Psoas muscle (tissue), 7 donors: ENCODE measurements at regions not wholly inside any gene's neighbourhood (a gene's known extent, or its start where the extent isn't known, plus 50 kb on each side); places are given as distances from the start of the nearest gene placed in this dataset.

ENCODE experiments used
- ATAC-seq, 4 donors: fragments of 200-7000 bp; cut with Tn5 transposase; one replicate each; pipeline ENCODE4 v1.9.1; 2020; ENCODE audit warnings: moderate library complexity in 3 of 4, mild to moderate bottlenecking in 2 of 4
- DNase-seq, 2 donors: peaks; one replicate each; pipeline ENCODE4 v3.0.0-alpha.2; 2020
- H3K27ac ChIP-seq: fragments of 200-600 bp; one replicate; pipeline ENCODE4 v1.8.0; 2022
- H3K27me3 ChIP-seq, 3 donors: fragments of 200-600 bp in 1 of 3; one replicate each; pipeline versions ENCODE4 v1.6.1 to v1.8.0; 2013 to 2022; ENCODE audit warnings: low read length in 2 of 3, mild to moderate bottlenecking in 2 of 3, moderate library complexity in 1 of 3; ENCODE audit not compliant: insufficient read depth in 3 of 3
- H3K36me3 ChIP-seq, 2 donors: fragments of 200-600 bp in 1 of 2; one replicate each; pipeline versions ENCODE4 v1.6.1 to v1.8.0; 2013 to 2022; ENCODE audit warnings: low read depth in 1 of 2, mild to moderate bottlenecking in 1 of 2, moderate library complexity in 1 of 2; ENCODE audit not compliant: insufficient read depth in 1 of 2
- H3K4me1 ChIP-seq: fragments of 200-600 bp; one replicate; pipeline ENCODE4 v1.8.0; 2022
- H3K4me3 ChIP-seq: fragments of 200-600 bp; one replicate; pipeline ENCODE4 v1.8.0; 2022; ENCODE audit warnings: mild to moderate bottlenecking
- H3K9me3 ChIP-seq: fragments of 200-600 bp; one replicate; pipeline ENCODE4 v1.8.0; 2022
- WGBS, 3 donors: extraction: QIAGEN DNeasy Blood & Tissue Kit; methylation state at CpG; one replicate each; pipeline versions ENCODE4 v1.1.6 to v1.1.7; 2013; 5-methylcytosine and 5-hydroxymethylcytosine counted together
- intact Hi-C, 2 donors: fragments of 100-400 bp; cut with DNase I; formaldehyde crosslinking; loops; one replicate each; pipeline versions ENCODE4 v1.11.0 to v1.14.2; 2022
- TF ChIP-seq, protein P1 (sequence below): fragments of 200-600 bp; IDR thresholded peaks from one replicate; pipeline ENCODE4 v1.8.0; 2022; ENCODE audit warnings: antibody characterized with exemption
- donor health status: healthy with polysubstance abuse.
- donor health status: DM: no; HTN: no; CAD: no; lungs with moderate emphysema.
- donor health status: Bipolar disorder and iron deficiency.
- donor health status: healthy.
- donor health status: DM: yes; HTN: yes; CAD: no.
- donor health status: DM: no; HTN: no; CAD: no.
- donor health status: DM: yes; HTN: yes; CAD: no.

GRCh38 chr18:77551055-77551454, 301.4 kb downstream of the GALR1 start:
- no peak for ATAC-seq
- WGBS, 3 donors, result 72 to 76% (median 76%) methylated on average over 3 of the region's 3 CpGs
- no peak for DNase-seq
- Histone ChIP-seq H3K27me3 (no peaks in the 10 kb centered on the region), H3K36me3 (no peaks in the 10 kb centered on the region), H3K4me3 (no peak overlapping the region), H3K4me1 (no peaks in the 10 kb centered on the region), H3K9me3 (no peaks in the 10 kb centered on the region), H3K27ac (no peak overlapping the region)
- intact Hi-C loops, result no loop called here
- TF ChIP-seq, protein P1, sequence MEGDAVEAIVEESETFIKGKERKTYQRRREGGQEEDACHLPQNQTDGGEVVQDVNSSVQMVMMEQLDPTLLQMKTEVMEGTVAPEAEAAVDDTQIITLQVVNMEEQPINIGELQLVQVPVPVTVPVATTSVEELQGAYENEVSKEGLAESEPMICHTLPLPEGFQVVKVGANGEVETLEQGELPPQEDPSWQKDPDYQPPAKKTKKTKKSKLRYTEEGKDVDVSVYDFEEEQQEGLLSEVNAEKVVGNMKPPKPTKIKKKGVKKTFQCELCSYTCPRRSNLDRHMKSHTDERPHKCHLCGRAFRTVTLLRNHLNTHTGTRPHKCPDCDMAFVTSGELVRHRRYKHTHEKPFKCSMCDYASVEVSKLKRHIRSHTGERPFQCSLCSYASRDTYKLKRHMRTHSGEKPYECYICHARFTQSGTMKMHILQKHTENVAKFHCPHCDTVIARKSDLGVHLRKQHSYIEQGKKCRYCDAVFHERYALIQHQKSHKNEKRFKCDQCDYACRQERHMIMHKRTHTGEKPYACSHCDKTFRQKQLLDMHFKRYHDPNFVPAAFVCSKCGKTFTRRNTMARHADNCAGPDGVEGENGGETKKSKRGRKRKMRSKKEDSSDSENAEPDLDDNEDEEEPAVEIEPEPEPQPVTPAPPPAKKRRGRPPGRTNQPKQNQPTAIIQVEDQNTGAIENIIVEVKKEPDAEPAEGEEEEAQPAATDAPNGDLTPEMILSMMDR, result no peak

DNA sequence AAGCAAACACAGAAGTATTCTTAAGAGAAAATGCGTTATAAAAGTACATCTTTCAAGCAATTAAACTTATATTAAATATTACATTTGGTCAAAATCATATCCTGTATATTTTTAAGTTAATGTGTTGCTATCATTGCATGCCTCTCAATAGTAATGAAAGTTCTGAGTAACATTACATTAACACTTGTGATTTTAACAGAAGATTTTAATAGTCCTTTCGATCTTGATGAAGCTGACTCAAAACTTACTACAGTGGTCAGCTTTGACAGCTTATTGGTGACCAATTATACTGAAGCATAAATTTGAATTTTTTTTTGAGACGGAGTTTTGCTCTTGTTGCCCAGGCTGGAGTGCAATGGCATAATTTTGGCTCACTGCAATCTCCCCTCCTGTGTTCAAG, 303.3 kb downstream of the GALR1 start:
- intact Hi-C loops, result no loop called here
- ATAC-seq, result no peak
- no peaks in the 10 kb centered on the region for H3K36me3 ChIP-seq
- H3K4me1 ChIP-seq, result no peaks in the 10 kb centered on the region
- no peak overlapping the region for H3K4me3 ChIP-seq
- DNase-seq, result no peak
- no peaks in the 10 kb centered on the region for H3K9me3 ChIP-seq
- WGBS, 3 donors, result 87 to 88% (median 88%) methylated on average over 3 of the region's 3 CpGs
- TF ChIP-seq, protein P1, result no peak
- H3K27ac ChIP-seq, result no peak overlapping the region
- no peaks in the 10 kb centered on the region for H3K27me3 ChIP-seq

DNA sequence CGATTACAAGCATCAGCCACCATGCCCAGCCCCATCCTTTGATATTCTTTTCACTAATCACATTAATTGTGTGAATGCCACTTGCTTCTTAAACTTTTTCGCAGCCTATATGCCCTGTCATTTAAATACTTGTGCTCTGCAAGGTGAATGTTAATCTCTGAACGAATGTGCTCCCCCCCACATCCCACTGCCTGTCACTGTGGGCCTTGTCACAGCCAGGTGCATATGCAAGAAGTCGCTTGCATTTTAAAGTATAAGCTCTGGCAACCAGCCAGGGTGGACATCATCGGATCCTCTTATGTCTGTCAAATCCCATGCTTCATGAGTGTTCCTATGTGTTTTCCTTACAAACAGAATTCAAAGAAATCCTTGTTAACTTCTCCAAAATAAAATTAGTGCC, 304.4 kb downstream of the GALR1 start:
- DNase-seq (no peak), ATAC-seq (no peak)
- H3K4me3 ChIP-seq, result no peak overlapping the region
- 78 to 83% (median 83%) methylated on average over 5 of the region's 5 CpGs for WGBS, 3 donors
- no peaks in the 10 kb centered on the region for H3K4me1 ChIP-seq
- no peak overlapping the region for H3K27ac ChIP-seq
- no peaks in the 10 kb centered on the region for H3K36me3 ChIP-seq
- TF ChIP-seq, protein P1, result no peak
- no peaks in the 10 kb centered on the region for H3K27me3 ChIP-seq
- intact Hi-C loops, result no loop called here
- H3K9me3 ChIP-seq, result no peaks in the 10 kb centered on the region

- DNase-seq (no peak), ATAC-seq (no peak)
- 22 to 36% (median 23%) methylated on average over 7 of the region's 7 CpGs for WGBS, 3 donors
- no peaks in the 10 kb centered on the region for H3K4me1 ChIP-seq
- no peaks in the 10 kb centered on the region for H3K27me3 ChIP-seq
- intact Hi-C loops, result no loop called here
- no peaks in the 10 kb centered on the region for H3K36me3 ChIP-seq
- no peak overlapping the region for H3K27ac ChIP-seq
- no peak overlapping the region for H3K4me3 ChIP-seq
- no peaks in the 10 kb centered on the region for H3K9me3 ChIP-seq
- TF ChIP-seq, protein P1, result no peak
These were observed 307.5 kb downstream of the GALR1 start for GRCh38 chr18:77557046-77557587.

GRCh38 chr18:77559274-77559910, 309.7 kb downstream of the GALR1 start:
- H3K27ac ChIP-seq, result no peak overlapping the region
- intact Hi-C loops, result no loop called here
- H3K4me3 ChIP-seq, result no peak overlapping the region
- DNase-seq, result no peak
- 81 to 84% (median 83%) methylated on average over 6 of the region's 6 CpGs for WGBS, 3 donors
- H3K9me3 ChIP-seq, result no peaks in the 10 kb centered on the region
- H3K4me1 ChIP-seq, result no peaks in the 10 kb centered on the region
- no peaks in the 10 kb centered on the region for H3K27me3 ChIP-seq
- no peak for ATAC-seq
- TF ChIP-seq, protein P1, result no peak
- no peaks in the 10 kb centered on the region for H3K36me3 ChIP-seq
